Glutamatergic neuron (in vitro differentiated cells): ENCODE measurements at regions not wholly inside any gene's neighbourhood (a gene's known extent, or its start where the extent isn't known, plus 50 kb on each side); places are given as distances from the start of the nearest gene placed in this dataset.

Experiments
- DNase-seq: peaks from one replicate; pipeline ENCODE4 v3.0.0; 2022
- H3K27ac Mint-ChIP-seq: one replicate; pipeline ENCODE4 v1.8.0; 2020; ENCODE audit warnings: mild to moderate bottlenecking, mixed read lengths, inconsistent platforms; ENCODE audit not compliant: unreplicated experiment
- H3K27me3 Mint-ChIP-seq: one replicate; pipeline ENCODE4 v1.8.0; 2020; ENCODE audit warnings: mild to moderate bottlenecking, moderate library complexity, mixed read lengths, inconsistent platforms; ENCODE audit not compliant: unreplicated experiment
- H3K36me3 Mint-ChIP-seq: one replicate; pipeline ENCODE4 v1.8.0; 2020; ENCODE audit warnings: mild to moderate bottlenecking, mixed read lengths, inconsistent platforms; ENCODE audit not compliant: unreplicated experiment
- H3K4me1 Mint-ChIP-seq: one replicate; pipeline ENCODE4 v1.8.0; 2020; ENCODE audit warnings: mild to moderate bottlenecking, low read depth, mixed read lengths, inconsistent platforms; ENCODE audit not compliant: unreplicated experiment
- H3K4me3 Mint-ChIP-seq: one replicate; pipeline ENCODE4 v1.8.0; 2020; ENCODE audit warnings: mild to moderate bottlenecking, mixed read lengths, inconsistent platforms; ENCODE audit not compliant: unreplicated experiment
- H3K9me3 Mint-ChIP-seq: one replicate; pipeline ENCODE4 v1.8.0; 2020; ENCODE audit warnings: mild to moderate bottlenecking, moderate library complexity, mixed read lengths, inconsistent platforms; ENCODE audit not compliant: unreplicated experiment
- TF ChIP-seq, protein P1 (sequence below): fragments of 200-600 bp; sonication (generic); IDR thresholded peaks from one replicate; pipeline ENCODE4 v1.5.0; 2021; ENCODE audit not compliant: partially characterized antibody, unreplicated experiment

DNA sequence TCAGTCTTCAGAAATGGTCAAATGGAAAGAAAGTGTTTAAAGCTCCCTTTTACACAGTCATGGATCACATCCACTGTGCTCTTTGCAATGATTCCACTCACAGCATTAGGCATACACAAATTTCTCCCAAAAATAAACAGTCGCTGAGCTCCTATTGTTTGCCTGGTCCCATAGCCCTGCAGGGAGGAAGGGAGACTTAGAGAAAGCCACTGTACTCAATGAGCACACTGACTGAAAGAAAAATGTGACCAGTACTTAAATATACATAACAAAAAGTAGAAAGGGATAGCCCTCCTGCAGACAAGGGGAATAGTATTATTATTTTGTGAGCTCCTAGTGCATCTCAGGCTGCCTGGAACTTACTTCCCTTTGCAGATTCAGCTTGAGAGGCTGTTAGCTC is 853.2 kb downstream of the GRID1 start:
- H3K27ac Mint-ChIP-seq: no peak overlapping the region
- H3K27me3 Mint-ChIP-seq: no peaks in the 10 kb centered on the region
- no peak for DNase-seq
- no peaks in the 10 kb centered on the region for H3K9me3 Mint-ChIP-seq
- H3K4me3 Mint-ChIP-seq: no peak overlapping the region
- H3K36me3 Mint-ChIP-seq: peaks cover 4% of the 10 kb centered on the region
- H3K4me1 Mint-ChIP-seq: no peaks in the 10 kb centered on the region
- TF ChIP-seq, protein P1, sequence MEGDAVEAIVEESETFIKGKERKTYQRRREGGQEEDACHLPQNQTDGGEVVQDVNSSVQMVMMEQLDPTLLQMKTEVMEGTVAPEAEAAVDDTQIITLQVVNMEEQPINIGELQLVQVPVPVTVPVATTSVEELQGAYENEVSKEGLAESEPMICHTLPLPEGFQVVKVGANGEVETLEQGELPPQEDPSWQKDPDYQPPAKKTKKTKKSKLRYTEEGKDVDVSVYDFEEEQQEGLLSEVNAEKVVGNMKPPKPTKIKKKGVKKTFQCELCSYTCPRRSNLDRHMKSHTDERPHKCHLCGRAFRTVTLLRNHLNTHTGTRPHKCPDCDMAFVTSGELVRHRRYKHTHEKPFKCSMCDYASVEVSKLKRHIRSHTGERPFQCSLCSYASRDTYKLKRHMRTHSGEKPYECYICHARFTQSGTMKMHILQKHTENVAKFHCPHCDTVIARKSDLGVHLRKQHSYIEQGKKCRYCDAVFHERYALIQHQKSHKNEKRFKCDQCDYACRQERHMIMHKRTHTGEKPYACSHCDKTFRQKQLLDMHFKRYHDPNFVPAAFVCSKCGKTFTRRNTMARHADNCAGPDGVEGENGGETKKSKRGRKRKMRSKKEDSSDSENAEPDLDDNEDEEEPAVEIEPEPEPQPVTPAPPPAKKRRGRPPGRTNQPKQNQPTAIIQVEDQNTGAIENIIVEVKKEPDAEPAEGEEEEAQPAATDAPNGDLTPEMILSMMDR: no peak

DNA sequence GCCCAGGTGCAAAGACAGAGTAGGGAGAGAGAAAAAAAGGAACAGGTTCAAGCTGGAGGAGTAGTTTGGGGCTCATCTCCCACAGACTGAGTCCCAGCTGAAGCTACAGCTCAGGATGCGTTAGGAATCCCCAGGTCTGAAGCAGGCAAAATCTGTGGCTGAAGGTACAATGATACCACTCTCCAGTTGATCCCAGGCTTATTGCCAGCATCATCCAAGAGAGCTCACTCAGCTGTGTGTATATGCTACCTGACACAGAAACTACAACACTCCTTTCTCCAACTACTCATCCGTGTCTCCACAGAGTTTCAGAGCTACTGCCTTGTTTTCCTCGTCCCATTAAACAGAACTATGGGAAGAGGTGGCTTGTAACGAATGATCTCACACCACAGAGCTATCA is 851.3 kb downstream of the GRID1 start:
- Mint-ChIP-seq H3K27ac (no peak overlapping the region), H3K9me3 (no peaks in the 10 kb centered on the region), H3K27me3 (no peaks in the 10 kb centered on the region), H3K36me3 (no peaks in the 10 kb centered on the region), H3K4me1 (no peaks in the 10 kb centered on the region), H3K4me3 (no peak overlapping the region)
- TF ChIP-seq, protein P1: no peak
- no peak for DNase-seq

DNA sequence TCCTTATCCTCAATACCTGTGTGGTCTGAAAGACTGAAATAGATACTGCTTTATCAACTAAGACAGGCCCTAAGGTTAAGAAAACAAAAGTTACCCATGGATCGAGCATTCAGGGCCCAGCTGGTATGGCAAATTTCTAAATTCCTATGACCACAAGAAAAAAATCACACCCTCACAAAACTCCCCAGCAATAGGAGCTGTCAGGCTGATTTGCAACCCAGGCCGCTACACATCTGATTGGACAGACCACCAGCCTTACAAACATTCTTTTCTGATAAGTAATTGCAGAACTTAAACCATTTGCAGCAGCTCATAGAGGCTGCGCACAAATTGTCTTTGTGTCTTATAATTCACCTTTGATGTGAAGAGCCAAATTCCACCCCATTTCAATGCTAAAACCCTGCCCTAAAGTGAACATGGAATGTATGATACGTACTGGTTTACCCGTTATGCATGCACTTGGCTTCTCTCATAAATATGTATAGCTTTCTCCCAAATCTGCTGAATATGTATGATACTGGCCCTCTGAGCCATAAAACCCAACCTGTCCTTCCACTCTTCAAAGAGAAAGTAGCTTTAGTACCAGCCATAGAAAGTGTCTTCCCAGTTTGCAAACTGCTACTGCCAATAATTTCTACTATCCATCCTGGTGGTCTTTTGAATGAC is 842.5 kb downstream of the GRID1 start:
- TF ChIP-seq, protein P1: no peak
- H3K9me3 Mint-ChIP-seq: peaks cover 3% of the 10 kb centered on the region
- no peak overlapping the region for H3K27ac Mint-ChIP-seq
- H3K4me3 Mint-ChIP-seq: no peak overlapping the region
- no peaks in the 10 kb centered on the region for H3K27me3 Mint-ChIP-seq
- H3K4me1 Mint-ChIP-seq: no peaks in the 10 kb centered on the region
- DNase-seq: no peak
- H3K36me3 Mint-ChIP-seq: peaks cover 5% of the 10 kb centered on the region

DNA sequence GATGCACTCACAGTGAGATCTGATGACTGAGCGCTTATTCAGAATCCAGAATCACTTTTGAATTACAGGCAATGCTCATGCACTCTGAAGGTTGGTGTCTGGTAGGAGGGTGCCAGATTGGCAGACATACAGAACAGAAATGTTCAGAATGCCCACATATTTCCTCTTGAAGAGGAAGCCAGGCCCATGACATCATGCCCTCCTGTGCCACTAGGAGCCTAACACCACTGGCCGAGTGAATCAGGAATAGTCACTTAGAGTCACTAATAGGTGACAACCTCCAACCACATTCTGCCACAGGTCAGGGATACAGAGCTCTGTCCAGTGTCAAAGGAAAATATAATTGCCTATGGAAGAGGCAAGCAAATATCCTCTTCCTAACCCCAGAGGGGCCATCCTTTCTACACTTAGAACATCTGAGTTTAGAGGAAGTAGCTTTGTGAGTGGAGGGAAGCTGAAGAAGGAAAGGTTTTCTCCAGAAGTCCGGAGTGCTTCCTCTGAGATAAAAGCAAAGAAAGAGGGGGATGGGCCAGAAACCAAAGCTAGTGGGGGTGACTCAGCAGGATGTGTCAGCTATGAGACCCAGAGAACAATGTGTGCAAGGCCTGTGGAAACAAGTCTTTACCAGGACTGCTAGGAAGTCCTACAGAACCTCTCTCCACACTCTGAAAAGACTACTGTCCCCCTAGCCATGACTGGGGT is 838.8 kb downstream of the GRID1 start:
- no peak for DNase-seq
- TF ChIP-seq, protein P1: no peak
- Mint-ChIP-seq H3K27me3 (no peaks in the 10 kb centered on the region), H3K4me3 (no peak overlapping the region), H3K9me3 (peaks cover 3% of the 10 kb centered on the region), H3K27ac (no peak overlapping the region), H3K4me1 (peaks cover 3% of the 10 kb centered on the region), H3K36me3 (peaks cover 5% of the 10 kb centered on the region)

DNA sequence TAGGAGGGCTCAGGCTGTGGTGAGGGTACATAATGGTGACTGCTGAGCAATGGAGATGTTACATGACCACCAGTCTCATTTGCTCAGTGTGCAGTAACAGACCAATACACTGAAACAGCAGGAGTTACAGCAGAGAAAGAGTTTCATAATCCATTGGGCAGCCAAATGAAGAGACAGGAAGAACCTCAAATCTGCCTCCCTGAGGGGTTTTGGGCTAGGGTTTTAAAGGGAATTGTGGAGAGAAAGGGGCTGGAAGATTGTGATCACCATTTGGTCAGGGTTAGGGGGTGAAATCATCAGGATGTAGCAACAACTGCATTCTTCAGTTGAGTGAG is 838.3 kb downstream of the GRID1 start:
- TF ChIP-seq, protein P1: no peak
- no peak overlapping the region for H3K27ac Mint-ChIP-seq
- DNase-seq: no peak
- H3K36me3 Mint-ChIP-seq: peaks cover 5% of the 10 kb centered on the region
- peaks cover 3% of the 10 kb centered on the region for H3K4me1 Mint-ChIP-seq
- H3K4me3 Mint-ChIP-seq: no peak overlapping the region
- no peaks in the 10 kb centered on the region for H3K27me3 Mint-ChIP-seq
- H3K9me3 Mint-ChIP-seq: peaks cover 3% of the 10 kb centered on the region
